Muscle layer of colon (tissue), 2 donors: ENCODE measurements at regions not wholly inside any gene's neighbourhood (a gene's known extent, or its start where the extent isn't known, plus 50 kb on each side); places are given as distances from the start of the nearest gene placed in this dataset.

Experiments used
- H3K27ac ChIP-seq: one replicate; pipeline ENCODE4 v1.7.0; 2013; ENCODE audit warnings: low read depth, mild to moderate bottlenecking, low read length, moderate library complexity
- H3K27me3 ChIP-seq, 2 donors: one replicate each; pipeline ENCODE4 v1.7.0; 2013; ENCODE audit warnings: low read length in 2 of 2, mild to moderate bottlenecking in 2 of 2; ENCODE audit not compliant: insufficient read depth in 2 of 2, control insufficient read depth in 1 of 2
- H3K36me3 ChIP-seq: one replicate; pipeline ENCODE4 v1.7.0; 2013; ENCODE audit warnings: mild to moderate bottlenecking, low read length; ENCODE audit not compliant: insufficient read depth
- H3K4me1 ChIP-seq: one replicate; pipeline ENCODE4 v1.7.0; 2013; ENCODE audit warnings: mild to moderate bottlenecking, low read length; ENCODE audit not compliant: insufficient read depth
- H3K4me3 ChIP-seq, 2 donors: one replicate each; pipeline ENCODE4 v1.7.0; 2013; ENCODE audit warnings: low read length in 2 of 2, low read depth in 1 of 2, mild to moderate bottlenecking in 1 of 2, moderate library complexity in 1 of 2
- H3K9ac ChIP-seq: one replicate; pipeline ENCODE4 v1.7.0; 2013; ENCODE audit warnings: low read length
- H3K9me3 ChIP-seq: one replicate; pipeline ENCODE4 v1.7.0; 2013; ENCODE audit warnings: mild to moderate bottlenecking, low read length
- donor health status: abdominal sarcoma.
- donor health status: Adenocarcinoma of cecum.

DNA sequence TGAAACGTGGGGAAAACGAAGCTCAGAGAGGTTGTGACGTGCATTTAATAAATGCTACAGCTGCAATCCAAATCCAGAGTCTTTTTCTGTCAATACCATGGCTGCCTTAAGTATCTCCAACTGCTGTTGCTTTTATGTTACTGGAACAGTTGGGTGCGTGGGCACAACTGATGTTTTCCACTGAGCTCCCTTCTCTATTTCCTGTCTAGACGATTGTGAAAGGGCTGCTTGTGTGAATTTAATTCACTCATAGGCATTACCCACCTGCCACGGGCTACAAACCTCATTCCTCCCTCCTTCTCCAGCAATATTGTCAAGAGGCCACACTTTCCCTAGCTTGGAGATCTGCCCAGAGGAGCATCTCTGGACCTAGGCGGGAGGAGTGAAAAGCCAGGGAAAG lies 526.0 kb downstream of the MID1IP1 start:
- no peaks in the 10 kb centered on the region for H3K4me1 ChIP-seq
- no peak overlapping the region for H3K4me3 ChIP-seq
- H3K27ac ChIP-seq = no peak overlapping the region
- no peaks in the 10 kb centered on the region for H3K36me3 ChIP-seq
- no peaks in the 10 kb centered on the region for H3K9me3 ChIP-seq
- peaks cover 0 to 4% of the 10 kb centered on the region in 2 donors for H3K27me3 ChIP-seq
- no peak overlapping the region for H3K9ac ChIP-seq

GRCh38 chrX:39327705-39328104 lies 526.4 kb downstream of the MID1IP1 start:
- Histone ChIP-seq H3K4me1 (no peaks in the 10 kb centered on the region), H3K4me3 (no peak overlapping the region), H3K27ac (no peak overlapping the region), H3K27me3 (peaks cover 0 to 4% of the 10 kb centered on the region in 2 donors), H3K36me3 (no peaks in the 10 kb centered on the region), H3K9ac (no peak overlapping the region), H3K9me3 (no peaks in the 10 kb centered on the region)

GRCh38 chrX:39328661-39329060 lies 527.4 kb downstream of the MID1IP1 start:
- no peak overlapping the region for H3K27ac ChIP-seq
- H3K36me3 ChIP-seq = no peaks in the 10 kb centered on the region
- no peak overlapping the region for H3K4me3 ChIP-seq
- H3K9ac ChIP-seq = no peak overlapping the region
- no peaks in the 10 kb centered on the region for H3K9me3 ChIP-seq
- H3K27me3 ChIP-seq = peaks cover 0 to 4% of the 10 kb centered on the region in 2 donors
- H3K4me1 ChIP-seq = no peaks in the 10 kb centered on the region

DNA sequence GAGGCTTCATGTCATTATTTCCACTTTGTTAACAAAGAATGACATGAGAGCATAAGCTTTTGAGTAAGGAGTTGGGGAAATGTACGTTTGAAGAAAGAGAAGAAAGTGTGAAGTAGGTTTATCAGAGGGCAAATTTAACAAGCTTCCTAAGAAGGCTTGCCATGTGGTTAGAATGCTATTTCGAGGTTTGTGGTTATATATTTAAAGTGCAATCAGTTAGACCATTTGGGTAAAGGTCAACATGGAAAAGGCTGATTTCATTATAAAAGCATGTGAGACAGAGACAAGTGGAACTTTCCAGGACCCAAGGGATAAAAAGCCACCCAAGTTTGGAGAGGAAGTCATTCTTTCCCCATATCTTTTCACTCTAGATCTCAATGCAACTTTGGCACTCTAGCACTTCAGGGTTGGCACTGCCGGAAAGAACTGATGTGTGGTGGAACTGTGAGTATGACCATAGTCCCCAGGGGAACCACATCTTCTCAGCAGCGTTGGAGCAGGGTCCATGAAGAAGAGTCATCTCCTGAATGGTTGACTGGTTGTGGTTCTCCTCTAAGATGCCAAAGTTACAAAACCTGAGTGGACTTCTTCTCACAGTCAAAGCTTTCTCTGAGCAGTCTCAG lies 529.9 kb downstream of the MID1IP1 start:
- H3K4me1 ChIP-seq = peaks cover 8% of the 10 kb centered on the region

GRCh38 chrX:39333451-39333850 lies 532.2 kb downstream of the MID1IP1 start:
- H3K27me3 ChIP-seq = peaks cover 0 to 9% of the 10 kb centered on the region in 2 donors
- no peaks in the 10 kb centered on the region for H3K36me3 ChIP-seq
- no peaks in the 10 kb centered on the region for H3K9me3 ChIP-seq
- peaks cover 19% of the 10 kb centered on the region for H3K4me1 ChIP-seq
- no peak overlapping the region for H3K27ac ChIP-seq
- H3K9ac ChIP-seq = no peak overlapping the region
- no peak overlapping the region for H3K4me3 ChIP-seq

More for the DNA sequence above, 529.9 kb downstream of the MID1IP1 start:
- H3K27me3 ChIP-seq = peaks cover 0 to 8% of the 10 kb centered on the region in 2 donors
- no peak overlapping the region for H3K4me3 ChIP-seq
- no peak overlapping the region for H3K9ac ChIP-seq
- H3K27ac ChIP-seq = no peak overlapping the region
- no peaks in the 10 kb centered on the region for H3K36me3 ChIP-seq
- no peaks in the 10 kb centered on the region for H3K9me3 ChIP-seq

- H3K9ac ChIP-seq = no peak overlapping the region
- no peaks in the 10 kb centered on the region for H3K9me3 ChIP-seq
- no peak overlapping the region for H3K27ac ChIP-seq
- no peaks in the 10 kb centered on the region for H3K36me3 ChIP-seq
- H3K4me3 ChIP-seq = no peak overlapping the region
- H3K27me3 ChIP-seq = peaks cover 0 to 9% of the 10 kb centered on the region in 2 donors
- peaks cover 19% of the 10 kb centered on the region for H3K4me1 ChIP-seq
Measured at GRCh38 chrX:39335513-39336235, 534.4 kb downstream of the MID1IP1 start.

DNA sequence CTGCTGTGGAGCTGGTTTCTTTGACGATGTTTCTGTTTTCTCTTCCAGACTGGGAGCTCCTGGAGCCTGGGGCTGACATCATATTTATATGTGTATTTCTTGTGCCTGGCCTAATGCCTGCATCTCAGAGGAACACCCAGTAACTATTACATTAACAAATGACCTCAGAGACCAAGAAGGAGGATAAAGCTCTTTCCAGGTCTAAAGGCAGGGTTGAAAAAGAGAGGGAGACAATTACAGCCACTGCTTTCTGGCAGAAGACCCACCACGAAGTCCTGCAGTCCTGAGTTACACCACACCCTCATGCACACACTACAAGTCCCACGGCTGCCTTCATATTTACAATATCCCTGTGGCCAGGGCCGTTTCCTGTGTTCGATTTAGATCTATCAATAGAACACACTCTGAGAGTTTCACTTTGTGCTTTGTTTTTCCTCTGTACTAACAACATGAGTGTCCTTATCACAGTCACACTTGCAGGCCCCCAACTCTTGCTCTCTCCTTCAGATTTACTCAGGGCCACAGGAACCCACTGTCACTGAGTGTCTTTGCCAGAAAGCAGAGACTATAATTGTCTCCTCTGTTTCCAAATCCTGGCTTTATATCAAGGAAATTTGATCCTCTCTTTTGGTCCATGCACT lies 535.5 kb downstream of the MID1IP1 start:
- peaks cover 19% of the 10 kb centered on the region for H3K4me1 ChIP-seq
- H3K9me3 ChIP-seq = no peaks in the 10 kb centered on the region
- H3K36me3 ChIP-seq = no peaks in the 10 kb centered on the region
- H3K27ac ChIP-seq = no peak overlapping the region
- peaks cover 0 to 9% of the 10 kb centered on the region in 2 donors for H3K27me3 ChIP-seq
- H3K4me3 ChIP-seq = no peak overlapping the region
- H3K9ac ChIP-seq = no peak overlapping the region

DNA sequence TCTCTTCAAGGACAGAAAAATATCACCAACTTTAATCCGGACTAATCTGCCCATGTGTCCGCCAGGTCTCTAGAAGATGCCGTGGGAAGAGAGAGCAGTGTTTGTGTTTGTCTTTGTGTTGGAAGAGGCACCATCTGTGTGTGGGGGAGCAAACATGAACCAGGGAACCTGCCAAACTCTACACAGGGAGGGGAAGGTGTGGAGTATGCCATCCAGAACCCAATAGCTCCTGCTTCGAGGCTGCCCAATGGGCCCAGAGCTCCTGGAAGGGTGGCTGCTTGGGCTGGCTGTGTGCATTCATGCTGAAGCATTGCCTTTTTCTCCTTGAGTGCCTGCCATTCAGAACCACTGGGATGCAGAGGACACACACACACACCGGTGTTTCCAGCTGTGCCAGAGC lies 536.2 kb downstream of the MID1IP1 start:
- H3K4me1 ChIP-seq = peaks cover 19% of the 10 kb centered on the region
- no peak overlapping the region for H3K4me3 ChIP-seq
- H3K9me3 ChIP-seq = no peaks in the 10 kb centered on the region
- no peak overlapping the region for H3K27ac ChIP-seq
- H3K27me3 ChIP-seq = peaks cover 0 to 11% of the 10 kb centered on the region in 2 donors
- H3K9ac ChIP-seq = no peak overlapping the region
- no peaks in the 10 kb centered on the region for H3K36me3 ChIP-seq

DNA sequence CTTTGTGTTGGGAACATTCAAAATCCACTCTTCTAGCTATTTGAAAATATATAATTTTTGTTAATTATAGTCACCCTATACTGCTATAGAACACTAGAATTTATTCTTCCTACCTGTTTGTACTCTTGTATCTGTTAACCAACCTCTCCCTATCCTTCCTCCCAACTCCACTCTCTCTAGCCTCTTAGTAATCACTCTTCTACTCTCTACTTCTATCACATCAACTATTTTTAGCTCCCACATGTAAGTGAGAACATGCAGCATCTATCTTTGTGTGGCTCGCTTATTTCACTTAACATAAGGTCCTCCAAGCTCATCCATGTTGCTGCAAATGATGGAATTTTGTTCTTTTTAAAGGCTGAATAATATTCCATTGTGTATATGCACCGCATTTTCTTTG lies 537.3 kb downstream of the MID1IP1 start:
- Histone ChIP-seq H3K27ac (no peak overlapping the region), H3K27me3 (peaks cover 0 to 11% of the 10 kb centered on the region in 2 donors), H3K36me3 (no peaks in the 10 kb centered on the region), H3K9ac (no peak overlapping the region), H3K4me3 (no peak overlapping the region), H3K4me1 (peaks cover 19% of the 10 kb centered on the region), H3K9me3 (no peaks in the 10 kb centered on the region)

DNA sequence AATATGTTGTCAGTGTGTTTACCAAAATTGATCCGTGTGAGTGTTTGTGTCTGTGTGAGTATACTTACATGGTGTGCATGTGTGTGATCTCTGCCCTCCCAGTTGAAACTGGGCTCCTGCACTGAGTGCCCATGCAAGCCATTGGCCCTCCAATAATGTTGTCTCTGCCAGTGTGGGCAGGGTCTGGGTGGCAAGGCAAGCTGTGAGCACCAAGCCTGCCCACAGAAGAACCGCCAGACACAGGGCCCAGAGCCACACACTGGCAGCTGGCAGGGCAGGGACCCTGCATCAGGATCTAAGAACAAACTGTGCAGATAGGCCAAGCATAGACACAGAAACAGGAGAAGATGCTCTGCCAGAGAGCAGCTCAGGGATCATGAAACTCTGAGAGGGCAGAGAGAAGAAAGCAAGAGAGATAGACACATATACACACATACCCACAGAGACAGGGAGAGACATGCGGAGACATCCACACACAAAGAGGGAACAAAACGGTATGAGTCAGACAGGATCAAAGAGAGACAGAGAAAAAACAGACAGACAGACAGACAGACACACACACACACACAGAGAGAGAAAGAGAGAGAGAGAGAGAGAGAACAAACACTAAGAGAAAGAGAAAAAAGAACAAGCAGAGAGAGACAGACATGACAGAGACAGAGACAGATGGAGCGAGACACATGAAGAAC lies 555.0 kb downstream of the MID1IP1 start:
- Histone ChIP-seq H3K4me1 (no peaks in the 10 kb centered on the region), H3K36me3 (no peaks in the 10 kb centered on the region), H3K4me3 (no peak overlapping the region), H3K27me3 (peaks cover 0 to 6% of the 10 kb centered on the region in 2 donors), H3K27ac (no peak overlapping the region), H3K9me3 (no peaks in the 10 kb centered on the region), H3K9ac (no peak overlapping the region)

DNA sequence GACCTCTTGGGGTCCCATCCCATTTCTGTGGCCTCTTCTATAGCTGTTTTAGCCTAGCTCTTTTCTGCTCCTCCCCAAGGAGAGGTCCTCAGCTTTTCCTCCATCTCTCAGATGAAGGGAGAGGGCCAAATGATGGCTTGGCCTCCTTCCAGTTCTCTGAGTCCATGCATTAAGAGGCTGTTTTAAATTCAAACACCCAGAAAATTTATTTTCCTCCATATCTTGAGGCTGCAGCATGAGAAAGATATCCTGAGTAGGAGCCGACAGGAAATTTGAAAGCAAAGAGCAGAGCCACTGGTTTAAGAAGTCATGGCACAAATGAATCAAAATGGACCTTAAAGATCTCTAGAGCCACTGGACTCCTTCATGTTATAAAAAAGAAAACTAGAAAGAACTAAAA lies 558.8 kb downstream of the MID1IP1 start:
- Histone ChIP-seq H3K9me3 (no peaks in the 10 kb centered on the region), H3K4me1 (no peaks in the 10 kb centered on the region), H3K4me3 (no peak overlapping the region), H3K9ac (no peak overlapping the region), H3K36me3 (no peaks in the 10 kb centered on the region), H3K27ac (no peak overlapping the region), H3K27me3 (peaks cover 0 to 6% of the 10 kb centered on the region in 2 donors)
